NT2/D1 (cell line): ENCODE measurements at regions not wholly inside any gene's neighbourhood (a gene's known extent, or its start where the extent isn't known, plus 50 kb on each side); places are given as distances from the start of the nearest gene placed in this dataset.

Source experiments
- DNase-seq: peaks from one replicate; pipeline ENCODE4 v3.0.0-alpha.2; 2011; ENCODE audit warnings: low read depth, low spot score
- H3K27me3 ChIP-seq: 2 replicates; pipeline ENCODE4 v1.6.0; 2011; ENCODE audit warnings: mild to moderate bottlenecking; ENCODE audit not compliant: insufficient read length, insufficient read depth
- H3K36me3 ChIP-seq: 2 replicates; pipeline ENCODE4 v1.6.1; 2011; ENCODE audit warnings: mild to moderate bottlenecking, low read length, mixed read lengths; ENCODE audit not compliant: insufficient read depth, insufficient read length
- H3K4me1 ChIP-seq: 2 replicates; pipeline ENCODE4 v1.5.1; 2011; ENCODE audit not compliant: insufficient read depth, insufficient read length
- H3K4me3 ChIP-seq: 2 replicates; pipeline ENCODE4 v1.5.1; 2011; ENCODE audit warnings: low read depth; ENCODE audit not compliant: insufficient read length
- H3K9ac ChIP-seq: 2 replicates; pipeline ENCODE4 v1.6.0; 2011; ENCODE audit warnings: low read depth; ENCODE audit not compliant: insufficient read length
- H3K9me3 ChIP-seq: 2 replicates; pipeline ENCODE4 v1.5.1; 2011; ENCODE audit warnings: mild to moderate bottlenecking, low read length; ENCODE audit not compliant: insufficient read depth
- SUZ12 ChIP-seq: IDR thresholded peaks from 2 replicates; pipeline ENCODE4 v1.6.1; 2011; ENCODE audit not compliant: insufficient read length, insufficient read depth; ENCODE audit errors: extremely low read depth
- YY1 ChIP-seq: IDR thresholded peaks from 2 replicates; pipeline ENCODE4 v1.6.1; 2011; ENCODE audit not compliant: insufficient read length, insufficient read depth
- ZNF274 ChIP-seq: IDR thresholded peaks from 2 replicates; pipeline ENCODE4 v1.6.1; 2011; ENCODE audit warnings: mild to moderate bottlenecking, low read depth, low read length

- Histone ChIP-seq H3K4me3 (no peak overlapping the region), H3K9ac (no peak overlapping the region), H3K36me3 (no peaks in the 10 kb centered on the region), H3K9me3 (no peaks in the 10 kb centered on the region), H3K4me1 (no peaks in the 10 kb centered on the region), H3K27me3 (no peaks in the 10 kb centered on the region)
- TF ChIP-seq YY1 (no peak), ZNF274 (no peak), SUZ12 (no peak)
- no peak for DNase-seq
Observed at GRCh38 chrX:121336831-121337421, 289.5 kb downstream of the GLUD2 start.

DNA sequence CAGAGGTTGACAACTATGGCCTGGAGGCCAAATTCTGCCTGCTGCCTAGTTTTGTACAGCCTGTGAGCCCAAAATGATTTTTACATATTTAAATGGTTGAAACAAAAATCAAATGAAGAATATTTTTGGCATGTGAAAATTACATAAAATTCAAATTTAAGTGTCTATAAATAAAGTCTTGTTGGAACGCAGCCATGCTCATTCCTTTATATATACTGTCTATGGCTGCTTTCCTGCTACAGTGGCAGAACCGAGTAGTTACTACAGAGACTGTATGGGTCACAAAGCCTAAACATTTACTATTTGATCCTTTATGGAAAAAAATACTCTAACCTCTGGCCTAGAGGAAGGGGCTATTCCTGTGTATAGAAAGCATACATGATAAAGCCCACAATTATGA, 290.4 kb downstream of the GLUD2 start:
- no peaks in the 10 kb centered on the region for H3K9me3 ChIP-seq
- H3K4me1 ChIP-seq, result no peaks in the 10 kb centered on the region
- TF ChIP-seq SUZ12 (no peak), ZNF274 (no peak), YY1 (no peak)
- H3K4me3 ChIP-seq, result no peak overlapping the region
- no peak overlapping the region for H3K9ac ChIP-seq
- H3K36me3 ChIP-seq, result no peaks in the 10 kb centered on the region
- no peaks in the 10 kb centered on the region for H3K27me3 ChIP-seq
- DNase-seq, result no peak

- H3K9ac ChIP-seq, result no peak overlapping the region
- H3K4me1 ChIP-seq, result no peaks in the 10 kb centered on the region
- no peaks in the 10 kb centered on the region for H3K27me3 ChIP-seq
- no peak overlapping the region for H3K4me3 ChIP-seq
- TF ChIP-seq ZNF274, result no peak
- no peak for TF ChIP-seq SUZ12
- TF ChIP-seq YY1, result no peak
- no peak for DNase-seq
- H3K9me3 ChIP-seq, result no peaks in the 10 kb centered on the region
- no peaks in the 10 kb centered on the region for H3K36me3 ChIP-seq
Observed at GRCh38 chrX:121349263-121349662, 301.9 kb downstream of the GLUD2 start.

DNA sequence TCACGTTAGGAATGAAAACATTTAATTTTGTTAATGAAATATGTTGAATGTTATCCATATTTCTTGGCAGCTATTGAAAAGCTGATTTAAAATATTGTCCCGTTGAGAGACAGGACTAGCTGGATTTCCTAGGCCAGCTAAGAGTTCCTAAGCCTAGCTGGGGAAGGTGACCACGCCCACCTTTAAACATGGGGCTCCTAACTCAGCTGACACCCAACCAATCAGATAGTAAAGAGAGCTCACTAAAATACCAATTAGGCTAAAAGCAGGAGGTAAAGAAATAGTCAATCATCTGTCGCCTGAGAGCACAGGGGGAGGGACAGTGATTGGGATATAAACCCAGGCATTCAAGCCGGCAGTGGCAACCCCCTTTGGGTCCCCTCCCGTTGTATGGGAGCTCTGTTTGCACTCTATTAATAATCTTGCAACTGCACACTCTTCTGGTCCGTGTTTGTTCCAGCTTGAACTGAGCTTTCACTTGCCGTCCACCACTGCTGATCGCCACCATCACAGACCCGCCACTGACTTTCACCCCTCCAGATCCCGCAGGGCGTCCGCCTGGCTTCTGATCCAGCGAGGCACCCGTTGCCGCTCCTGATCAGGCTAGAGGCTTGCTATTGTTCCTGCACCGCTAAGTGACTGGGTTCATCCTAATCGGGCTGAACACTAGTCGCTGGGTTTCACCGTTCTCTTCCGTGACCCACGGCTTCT, 308.9 kb downstream of the GLUD2 start:
- no peak overlapping the region for H3K4me3 ChIP-seq
- H3K9ac ChIP-seq, result no peak overlapping the region
- H3K4me1 ChIP-seq, result no peaks in the 10 kb centered on the region
- H3K27me3 ChIP-seq, result no peaks in the 10 kb centered on the region
- TF ChIP-seq YY1 (no peak), ZNF274 (no peak), SUZ12 (no peak)
- H3K36me3 ChIP-seq, result no peaks in the 10 kb centered on the region
- DNase-seq, result no peak
- H3K9me3 ChIP-seq, result no peaks in the 10 kb centered on the region

- no peaks in the 10 kb centered on the region for H3K27me3 ChIP-seq
- TF ChIP-seq YY1 (no peak), SUZ12 (no peak), ZNF274 (no peak)
- no peak overlapping the region for H3K4me3 ChIP-seq
- no peaks in the 10 kb centered on the region for H3K4me1 ChIP-seq
- H3K9me3 ChIP-seq, result no peaks in the 10 kb centered on the region
- H3K36me3 ChIP-seq, result no peaks in the 10 kb centered on the region
- no peak for DNase-seq
- H3K9ac ChIP-seq, result no peak overlapping the region
Observed at GRCh38 chrX:121356850-121357171, 309.4 kb downstream of the GLUD2 start.

- no peak for DNase-seq
- TF ChIP-seq SUZ12 (no peak), YY1 (no peak), ZNF274 (no peak)
Observed at GRCh38 chrX:121360280-121360679, 312.9 kb downstream of the GLUD2 start.

DNA sequence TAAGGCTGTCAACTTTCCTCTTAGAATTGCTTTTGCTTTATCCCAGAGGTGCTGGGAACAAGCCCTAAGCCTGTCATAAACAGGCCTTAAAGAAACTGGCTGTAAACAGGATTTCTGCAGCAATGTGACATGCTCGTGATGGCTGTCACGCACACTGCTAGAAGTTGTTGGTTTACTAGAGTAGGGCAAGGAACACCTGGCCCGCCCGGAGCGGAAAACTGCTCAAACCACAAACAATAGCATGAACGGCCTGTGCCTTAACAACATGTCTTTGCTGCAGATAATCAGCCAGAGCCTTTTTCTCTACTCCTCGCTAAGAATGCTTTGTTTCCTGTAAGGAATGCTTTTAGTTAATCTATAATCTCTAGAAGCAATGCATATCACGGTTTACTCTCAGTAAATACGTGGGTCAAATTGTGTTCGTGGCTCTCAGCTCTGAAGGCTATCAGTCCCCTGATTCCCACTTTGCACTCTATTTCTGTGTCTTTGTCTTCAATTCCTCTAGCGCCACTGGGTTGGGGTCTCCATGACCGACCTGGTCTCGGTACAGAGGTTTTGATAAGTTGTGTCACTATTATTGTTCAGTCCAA, 318.3 kb downstream of the GLUD2 start:
- no peaks in the 10 kb centered on the region for H3K9me3 ChIP-seq
- no peak overlapping the region for H3K9ac ChIP-seq
- DNase-seq, result no peak
- H3K4me3 ChIP-seq, result no peak overlapping the region
- H3K27me3 ChIP-seq, result no peaks in the 10 kb centered on the region
- H3K36me3 ChIP-seq, result no peaks in the 10 kb centered on the region
- no peak for TF ChIP-seq YY1
- TF ChIP-seq SUZ12, result no peak
- no peak for TF ChIP-seq ZNF274
- H3K4me1 ChIP-seq, result no peaks in the 10 kb centered on the region

More at GRCh38 chrX:121360280-121360679, 312.9 kb downstream of the GLUD2 start:
- Histone ChIP-seq H3K9ac (no peak overlapping the region), H3K4me3 (no peak overlapping the region), H3K4me1 (no peaks in the 10 kb centered on the region), H3K36me3 (no peaks in the 10 kb centered on the region), H3K9me3 (no peaks in the 10 kb centered on the region), H3K27me3 (no peaks in the 10 kb centered on the region)
